Endothelial cell of umbilical vein (primary cell): ENCODE measurements at regions not wholly inside any gene's neighbourhood (a gene's known extent, or its start where the extent isn't known, plus 50 kb on each side); places are given as distances from the start of the nearest gene placed in this dataset.

Source experiments
- BruUV-seq: library from RNA; stranded (reverse); fragments of 400-500 nt; replicated peaks from 2 replicates; lab custom pipeline; 2021; lab: Mats Ljungman, UMichigan
- CTCF ChIA-PET: fragments of 300-600, 350-600 bp; sonication (Branson Sonifier 250); formaldehyde crosslinking; loops from one replicate; lab custom pipeline; 2021; ENCODE audit warnings: antibody characterized with exemption, inconsistent platforms; lab: Charles Lee
- POLR2A ChIA-PET: fragments of 300-600, 350-600 bp; sonication (Branson Sonifier 250); formaldehyde crosslinking; loops from one replicate; lab custom pipeline; 2021; ENCODE audit warnings: antibody characterized with exemption, inconsistent platforms; lab: Charles Lee
- DNase-seq: peaks from one replicate; pipeline ENCODE4 v3.0.0-alpha.2; 2011; ENCODE audit warnings: low read depth, low spot score
- FAIRE-seq: peaks from 2 replicates; lab custom pipeline; 2011; peaks lifted over from hg19 to GRCh38; lab: Jason Lieb, UNC
- H2AFZ ChIP-seq: 2 replicates; pipeline ENCODE4 v1.6.0; 2012; ENCODE audit warnings: low read depth, low read length, control low read depth, inconsistent platforms
- H3K27ac ChIP-seq: 2 replicates; pipeline ENCODE4 v1.5.1; 2011; ENCODE audit warnings: low read depth, mild to moderate bottlenecking, control low read depth, low read length, moderate library complexity; ENCODE audit not compliant: insufficient read depth
- H3K27me3 ChIP-seq, 2 experiments: 2 replicates each; pipeline versions ENCODE4 v1.6.0 to v1.6.1; 2011; ENCODE audit warnings: low read length in 2 of 2, mixed read lengths in 1 of 2; ENCODE audit not compliant: control insufficient read depth in 2 of 2, insufficient read depth in 2 of 2
- H3K36me3 ChIP-seq, 2 experiments: 2 replicates in 1 of 2; 3 replicates in 1 of 2; pipeline ENCODE4 v1.5.1; 2011; ENCODE audit warnings: low read length in 2 of 2, mild to moderate bottlenecking in 1 of 2, moderate library complexity in 1 of 2; ENCODE audit not compliant: control insufficient read depth in 2 of 2, insufficient read depth in 2 of 2; ENCODE audit errors: extremely low read depth in 1 of 2
- H3K4me1 ChIP-seq: 3 replicates; pipeline ENCODE4 v1.5.1; 2011; ENCODE audit warnings: mild to moderate bottlenecking, low read length; ENCODE audit not compliant: control insufficient read depth, insufficient read depth; ENCODE audit errors: extremely low read depth
- H3K4me2 ChIP-seq: 2 replicates; pipeline ENCODE4 v1.6.1; 2011; ENCODE audit warnings: low read length, control low read depth, mixed read lengths; ENCODE audit not compliant: insufficient read depth
- H3K4me3 ChIP-seq, 3 experiments: fragments of 200-600 bp in 1 of 3; sonication (generic), shearing (Covaris generic) in 1 of 3; replicated peaks in 1 of 3; 2 replicates each; pipeline ENCODE4 v1.5.1; 2011 to 2016; ENCODE audit warnings: control low read depth in 3 of 3, low read length in 3 of 3, mild to moderate bottlenecking in 2 of 3, inconsistent platforms in 1 of 3, low read depth in 1 of 3, moderate library complexity in 1 of 3; ENCODE audit not compliant: insufficient read depth in 1 of 3
- H3K79me2 ChIP-seq: 2 replicates; pipeline ENCODE4 v1.6.0; 2012; ENCODE audit warnings: low read length, inconsistent platforms; ENCODE audit not compliant: control insufficient read depth, insufficient read depth
- H3K9ac ChIP-seq: replicated peaks from 2 replicates; pipeline ENCODE3; 2011; ENCODE audit warnings: low read length, control low read depth; ENCODE audit not compliant: insufficient read depth; ENCODE audit errors: extremely low read depth
- H3K9me1 ChIP-seq: replicated peaks from 3 replicates; pipeline ENCODE4 v1.6.0; 2011; ENCODE audit warnings: mild to moderate bottlenecking, low read length; ENCODE audit not compliant: control insufficient read depth, insufficient read depth; ENCODE audit errors: extremely low read depth
- H3K9me3 ChIP-seq: replicated peaks from 2 replicates; pipeline ENCODE4 v1.5.1; 2012; ENCODE audit warnings: low read length, inconsistent platforms; ENCODE audit not compliant: control insufficient read depth, insufficient read depth
- H4K20me1 ChIP-seq: replicated peaks from 2 replicates; pipeline ENCODE3; 2011; ENCODE audit warnings: mild to moderate bottlenecking, low read length; ENCODE audit not compliant: control insufficient read depth, insufficient read depth; ENCODE audit errors: extremely low read depth
- EZH2 ChIP-seq: IDR thresholded peaks from 2 replicates; pipeline ENCODE4 v1.6.1; 2012; ENCODE audit warnings: borderline replicate concordance, low read depth, mild to moderate bottlenecking, moderate library complexity, low read length, inconsistent platforms; ENCODE audit not compliant: severe bottlenecking
- FOS ChIP-seq: IDR thresholded peaks from 2 replicates; pipeline ENCODE4 v1.6.1; 2011; ENCODE audit warnings: mild to moderate bottlenecking, low read length, moderate library complexity, borderline replicate concordance; ENCODE audit not compliant: insufficient read depth
- GATA2 ChIP-seq: IDR thresholded peaks from 2 replicates; pipeline ENCODE4 v1.7.0; 2011; ENCODE audit warnings: low read depth, mild to moderate bottlenecking, moderate library complexity, mixed read lengths, low read length; ENCODE audit not compliant: insufficient read length, insufficient read depth
- JUN ChIP-seq: IDR thresholded peaks from 2 replicates; pipeline ENCODE4 v1.6.1; 2011; ENCODE audit warnings: borderline replicate concordance, low read depth; ENCODE audit not compliant: insufficient read length, insufficient read depth
- MYC ChIP-seq: IDR thresholded peaks from one replicate; pipeline ENCODE4 v1.6.1; 2011; ENCODE audit warnings: mild to moderate bottlenecking, low read depth, low read length
- POLR2A ChIP-seq: IDR thresholded peaks from 2 replicates; pipeline ENCODE4 v1.6.1; 2012; ENCODE audit warnings: low read depth, mild to moderate bottlenecking, control low read depth, low read length
- POLR2AphosphoS5 ChIP-seq: IDR thresholded peaks from 2 replicates; pipeline ENCODE4 v1.6.1; 2012; ENCODE audit warnings: low read depth, mild to moderate bottlenecking, control low read depth, low read length, moderate library complexity; ENCODE audit not compliant: insufficient read depth
- dilution Hi-C: fragments of 300-500 bp; cut with MboI; formaldehyde crosslinking; loops from one replicate; pipeline ENCODE4 v1.15.0; 2019; ENCODE audit warnings: low sequenced_read_pairs; ENCODE audit not compliant: extremely low pct_ligation_motif_present
- intact Hi-C: fragments of 100-400 bp; cut with micrococcal nuclease; formaldehyde crosslinking; loops from one replicate; pipeline ENCODE4 v1.10.0; 2022
- TF ChIP-seq, protein P1 (sequence below), 2 donors: IDR thresholded peaks; 1 replicate in 1 of 2; 2 replicates in 1 of 2; pipeline ENCODE4 v1.5.1; 2011; ENCODE audit warnings: low read length in 2 of 2, mild to moderate bottlenecking in 2 of 2, moderate library complexity in 2 of 2, control low read depth in 1 of 2, inconsistent platforms in 1 of 2, low read depth in 1 of 2; ENCODE audit not compliant: insufficient read depth in 1 of 2; ENCODE audit errors: extremely low read depth in 1 of 2
- TF ChIP-seq, protein P2 (sequence below): IDR thresholded peaks from 2 replicates; pipeline ENCODE4 v1.6.1; 2011; ENCODE audit not compliant: insufficient read depth, insufficient read length

DNA sequence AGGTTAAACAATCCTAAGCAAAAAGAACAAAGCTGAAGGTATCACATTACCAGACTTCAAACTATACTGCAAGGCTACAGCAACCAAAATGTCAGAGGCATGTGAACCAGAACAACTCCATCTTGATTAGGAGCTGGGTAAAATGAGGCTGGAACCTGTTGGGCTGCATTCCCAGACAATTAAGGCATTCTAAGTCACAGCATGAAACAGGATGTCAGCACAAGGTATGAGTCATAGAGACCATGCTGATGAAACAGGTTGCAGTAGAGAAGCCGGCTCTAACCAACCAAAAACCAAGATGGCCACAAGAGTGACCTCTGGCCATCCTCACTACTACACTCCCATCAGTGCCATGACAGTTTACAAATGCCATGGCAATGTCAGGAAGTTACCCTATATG is 252.0 kb downstream of the RASEF start:
- DNase-seq: no peak
- no peak overlapping the region for H3K27ac ChIP-seq

More for the DNA sequence above, 252.0 kb downstream of the RASEF start:
- Histone ChIP-seq H3K79me2 (no peaks in the 10 kb centered on the region), H3K36me3 (no peaks in the 10 kb centered on the region), H3K4me3 (no peak overlapping the region), H3K9me3 (no peaks in the 10 kb centered on the region), H3K4me1 (no peaks in the 10 kb centered on the region), H3K4me2 (no peak overlapping the region), H3K9me1 (no peaks in the 10 kb centered on the region), H4K20me1 (no peaks in the 10 kb centered on the region), H3K27me3 (no peaks in the 10 kb centered on the region), H2AFZ (no peak overlapping the region), H3K9ac (no peak overlapping the region)
- ChIA-PET POLR2A (no interaction called here), CTCF (no interaction called here)
- no peak for FAIRE-seq
- intact Hi-C loops (no loop called here), dilution Hi-C loops (no loop called here)
- TF ChIP-seq EZH2 (no peak), POLR2A (no peak), MYC (no peak), FOS (no peak), POLR2AphosphoS5 (no peak), GATA2 (no peak), JUN (no peak)
- TF ChIP-seq, protein P1, sequence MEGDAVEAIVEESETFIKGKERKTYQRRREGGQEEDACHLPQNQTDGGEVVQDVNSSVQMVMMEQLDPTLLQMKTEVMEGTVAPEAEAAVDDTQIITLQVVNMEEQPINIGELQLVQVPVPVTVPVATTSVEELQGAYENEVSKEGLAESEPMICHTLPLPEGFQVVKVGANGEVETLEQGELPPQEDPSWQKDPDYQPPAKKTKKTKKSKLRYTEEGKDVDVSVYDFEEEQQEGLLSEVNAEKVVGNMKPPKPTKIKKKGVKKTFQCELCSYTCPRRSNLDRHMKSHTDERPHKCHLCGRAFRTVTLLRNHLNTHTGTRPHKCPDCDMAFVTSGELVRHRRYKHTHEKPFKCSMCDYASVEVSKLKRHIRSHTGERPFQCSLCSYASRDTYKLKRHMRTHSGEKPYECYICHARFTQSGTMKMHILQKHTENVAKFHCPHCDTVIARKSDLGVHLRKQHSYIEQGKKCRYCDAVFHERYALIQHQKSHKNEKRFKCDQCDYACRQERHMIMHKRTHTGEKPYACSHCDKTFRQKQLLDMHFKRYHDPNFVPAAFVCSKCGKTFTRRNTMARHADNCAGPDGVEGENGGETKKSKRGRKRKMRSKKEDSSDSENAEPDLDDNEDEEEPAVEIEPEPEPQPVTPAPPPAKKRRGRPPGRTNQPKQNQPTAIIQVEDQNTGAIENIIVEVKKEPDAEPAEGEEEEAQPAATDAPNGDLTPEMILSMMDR (IDR thresholded peaks at IDR 0.05; ENCODE audit: extremely low read depth in 1 of 2, insufficient read depth in 1 of 2, low read depth in 1 of 2, low read length in 2 of 2): no peak
- TF ChIP-seq, protein P2, sequence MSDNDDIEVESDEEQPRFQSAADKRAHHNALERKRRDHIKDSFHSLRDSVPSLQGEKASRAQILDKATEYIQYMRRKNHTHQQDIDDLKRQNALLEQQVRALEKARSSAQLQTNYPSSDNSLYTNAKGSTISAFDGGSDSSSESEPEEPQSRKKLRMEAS: no peak
- no TSS peak for BruUV-seq
